Activated T-cell treated with anti-CD3 and anti-CD28 coated beads, Interleukin-2, amount 50 U/mL, for 48 hours (primary cell): ENCODE measurements at regions not wholly inside any gene's neighbourhood (a gene's known extent, or its start where the extent isn't known, plus 50 kb on each side); places are given as distances from the start of the nearest gene placed in this dataset.
"Not testable (repeated sequence)": the region's sequence is repeated elsewhere in the genome, so short reads cannot be mapped to it uniquely, and the experiment has no call there.

Experiments
- DNase-seq, 2 experiments: peaks; one replicate each; pipeline ENCODE4 v3.0.0-alpha.2; 2020

- DNase-seq: no peak
Observed at GRCh38 chr7:114806590-114807162, 115.2 kb upstream of the MDFIC start.

- no peak for DNase-seq
Observed at GRCh38 chr7:114812570-114812969, 109.3 kb upstream of the MDFIC start.

- DNase-seq: no peak
Observed at GRCh38 chr7:114813624-114814023, 108.3 kb upstream of the MDFIC start.

- DNase-seq: not testable (repeated sequence)
Observed at GRCh38 chr7:114817036-114817435, 104.9 kb upstream of the MDFIC start.

GRCh38 chr7:114818501-114818900 lies 103.4 kb upstream of the MDFIC start:
- DNase-seq: no peak

GRCh38 chr7:114819616-114820362 lies 102.1 kb upstream of the MDFIC start:
- no peak for DNase-seq

- no peak for DNase-seq
Observed at GRCh38 chr7:114821030-114821900, 100.6 kb upstream of the MDFIC start.

GRCh38 chr7:114822131-114822530 lies 99.8 kb upstream of the MDFIC start:
- no peak for DNase-seq

- DNase-seq: no peak
Observed at GRCh38 chr7:114822844-114823243, 99.0 kb upstream of the MDFIC start.

- no peak for DNase-seq
Observed at GRCh38 chr7:114823290-114823689, 98.6 kb upstream of the MDFIC start.

- DNase-seq: peak; percentile 67 to 68
Observed at GRCh38 chr7:114825423-114825951, 96.4 kb upstream of the MDFIC start.

- DNase-seq: no peak
Observed at GRCh38 chr7:114830952-114831351, 90.9 kb upstream of the MDFIC start.

- no peak for DNase-seq
Observed at GRCh38 chr7:114832906-114833595, 88.8 kb upstream of the MDFIC start.

GRCh38 chr7:114835303-114835702 lies 86.6 kb upstream of the MDFIC start:
- no peak for DNase-seq

GRCh38 chr7:114835861-114836260 lies 86.0 kb upstream of the MDFIC start:
- no peak for DNase-seq

GRCh38 chr7:114842551-114843065 lies 79.3 kb upstream of the MDFIC start:
- DNase-seq: no peak

- DNase-seq: no peak
Observed at GRCh38 chr7:114843102-114843501, 78.8 kb upstream of the MDFIC start.

- DNase-seq: no peak
Observed at GRCh38 chr7:114851406-114852061, 70.4 kb upstream of the MDFIC start.

- DNase-seq: no peak
Observed at GRCh38 chr7:114852293-114852692, 69.6 kb upstream of the MDFIC start.

- DNase-seq: no peak
Observed at GRCh38 chr7:114853189-114853588, 68.7 kb upstream of the MDFIC start.

- DNase-seq: no peak
Observed at GRCh38 chr7:114854369-114854768, 67.5 kb upstream of the MDFIC start.

- no peak for DNase-seq
Observed at GRCh38 chr7:114856625-114857024, 65.3 kb upstream of the MDFIC start.
